CD4-positive, alpha-beta T cell treated with Interleukin-17A for 4 hours (primary cell): ENCODE measurements at regions not wholly inside any gene's neighbourhood (a gene's known extent, or its start where the extent isn't known, plus 50 kb on each side); places are given as distances from the start of the nearest gene placed in this dataset.
"Not testable (repeated sequence)": the region's sequence is repeated elsewhere in the genome, so short reads cannot be mapped to it uniquely, and the experiment has no call there.

Experiments
- DNase-seq: peaks from one replicate; pipeline ENCODE4 v3.0.0-alpha.2; 2020; ENCODE audit warnings: mixed read lengths

DNA sequence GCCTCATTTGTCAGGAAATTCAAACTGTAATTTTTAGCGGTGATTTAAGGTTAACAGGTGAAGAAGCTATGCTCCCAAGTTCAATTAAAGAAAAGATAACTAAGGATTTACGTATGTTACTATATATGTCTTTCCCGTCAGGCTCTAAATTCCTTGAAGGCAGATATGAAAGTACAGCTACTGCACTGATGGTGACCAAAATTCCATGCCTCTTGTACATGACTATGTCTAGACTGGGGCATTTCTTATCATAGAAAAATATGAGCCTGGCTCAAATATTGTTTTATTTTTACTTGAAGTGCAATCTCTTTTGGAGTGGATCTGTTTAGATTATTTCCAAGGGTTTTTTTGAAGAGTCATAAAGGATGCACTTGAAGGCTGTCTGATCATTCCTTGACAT, 647.1 kb upstream of the KCNMB2 start:
- DNase-seq = no peak

DNA sequence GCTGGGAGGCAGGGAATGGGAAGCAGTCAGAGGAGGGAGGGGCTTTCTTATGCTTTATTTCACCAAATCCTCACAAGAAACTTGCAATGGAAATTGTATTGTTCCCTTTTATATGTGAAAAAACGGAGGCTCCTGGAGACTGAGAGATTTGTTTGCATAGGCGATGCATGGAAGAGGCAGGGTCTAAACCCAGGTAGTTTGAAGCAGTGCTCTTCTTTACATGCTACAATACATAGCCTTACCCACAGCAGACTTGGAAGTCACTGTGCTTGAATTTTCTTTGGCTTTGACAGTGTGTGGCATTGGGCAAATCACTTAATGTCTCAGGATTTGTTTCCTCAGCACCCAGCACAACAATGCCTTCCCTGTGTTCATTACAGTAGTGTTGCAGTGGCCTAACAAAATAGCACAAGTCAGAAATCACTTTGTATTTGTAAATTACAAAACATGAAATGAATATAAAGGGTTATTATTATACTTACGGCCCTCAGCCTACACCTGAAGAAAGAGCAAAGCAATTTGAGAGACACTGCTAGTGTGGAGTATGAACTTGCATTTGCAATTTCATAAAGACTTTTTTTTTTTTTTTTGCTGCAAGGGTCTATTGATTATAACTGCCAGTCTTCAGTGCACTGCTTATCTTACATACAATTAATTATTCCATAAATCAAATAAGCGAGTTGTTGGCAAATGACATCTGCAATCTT, 646.4 kb upstream of the KCNMB2 start:
- no peak for DNase-seq

DNA sequence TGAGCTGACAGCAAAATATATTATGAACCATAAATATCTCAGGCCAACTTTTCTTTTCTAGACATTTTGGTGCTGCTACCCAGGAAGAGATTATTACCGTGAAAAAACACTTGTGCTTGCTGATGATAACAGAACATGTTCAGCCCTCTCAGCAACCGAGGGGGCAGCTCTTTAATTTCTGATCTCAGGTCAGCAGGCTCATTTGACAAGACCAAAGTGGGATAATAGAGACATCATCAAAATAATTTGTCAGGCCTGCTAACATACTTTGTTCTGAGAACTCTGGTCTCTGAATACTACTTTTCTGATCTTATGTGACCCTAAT, 645.9 kb upstream of the KCNMB2 start:
- DNase-seq = no peak

DNA sequence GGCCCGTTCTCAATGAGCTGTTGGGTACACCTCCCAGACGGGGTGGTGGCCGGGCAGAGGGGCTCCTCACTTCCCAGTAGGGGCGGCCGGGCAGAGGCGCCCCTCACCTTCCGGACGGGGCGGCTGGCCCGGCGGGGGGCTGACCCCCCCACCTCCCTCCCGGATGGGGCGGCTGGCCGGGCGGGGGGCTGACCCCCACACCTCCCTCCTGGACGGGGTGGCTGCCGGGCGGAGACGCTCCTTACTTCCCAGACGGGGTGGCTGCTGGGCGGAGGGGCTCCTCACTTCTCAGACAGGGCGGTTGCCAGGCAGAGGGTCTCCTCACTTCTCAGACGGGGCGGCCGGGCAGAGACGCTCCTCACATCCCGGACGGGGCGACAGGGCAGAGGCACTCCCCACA, 644.7 kb upstream of the KCNMB2 start:
- DNase-seq = not testable (repeated sequence)

DNA sequence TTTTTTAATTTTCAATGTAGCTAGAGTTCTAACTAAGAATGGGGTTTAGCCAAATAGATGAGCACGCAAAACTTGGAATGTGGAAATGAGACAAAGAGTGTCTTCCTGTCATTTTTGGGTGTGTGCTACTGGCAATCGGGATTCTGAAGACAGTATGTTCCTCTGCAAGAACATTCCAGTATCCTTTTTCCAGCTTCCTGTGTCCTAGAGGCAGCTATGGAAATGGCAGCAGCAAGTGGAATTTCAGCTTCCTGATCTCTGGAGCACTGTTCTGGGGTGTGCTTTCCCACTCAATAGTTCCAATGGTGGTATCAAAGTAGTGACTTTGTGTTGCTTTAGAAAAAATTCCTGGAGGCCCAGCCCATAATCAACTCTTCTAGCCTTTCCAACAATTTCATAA, 642.9 kb upstream of the KCNMB2 start:
- DNase-seq = no peak

DNA sequence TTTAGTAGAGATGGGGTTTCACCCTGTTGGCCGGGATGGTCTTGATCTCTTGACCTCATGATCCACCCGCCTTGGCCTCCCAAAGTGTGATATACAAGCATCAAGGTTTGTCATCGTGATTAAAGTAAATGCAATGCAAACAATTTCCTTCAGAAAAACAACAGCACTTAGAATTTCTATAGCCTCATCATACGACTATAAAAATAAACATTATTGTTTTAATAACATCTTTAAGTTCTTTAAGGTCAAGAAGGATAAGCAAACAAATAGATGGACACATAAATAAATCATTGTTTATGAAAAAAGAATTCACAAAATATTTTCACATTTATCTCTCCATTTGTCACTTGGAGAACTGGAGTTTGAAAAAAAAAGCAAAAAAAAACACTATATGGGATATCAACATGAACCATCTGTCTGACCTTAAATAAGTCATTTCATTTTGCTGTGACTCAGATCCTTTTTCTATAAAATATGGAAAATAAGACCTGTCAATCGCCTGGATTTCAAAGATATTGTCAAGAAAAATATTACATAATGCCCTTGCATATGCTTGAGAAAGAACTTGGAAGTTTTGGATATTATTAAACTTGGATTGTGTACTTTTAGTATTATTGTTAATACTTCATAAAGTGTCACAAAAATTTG, 642.0 kb upstream of the KCNMB2 start:
- DNase-seq = no peak

DNA sequence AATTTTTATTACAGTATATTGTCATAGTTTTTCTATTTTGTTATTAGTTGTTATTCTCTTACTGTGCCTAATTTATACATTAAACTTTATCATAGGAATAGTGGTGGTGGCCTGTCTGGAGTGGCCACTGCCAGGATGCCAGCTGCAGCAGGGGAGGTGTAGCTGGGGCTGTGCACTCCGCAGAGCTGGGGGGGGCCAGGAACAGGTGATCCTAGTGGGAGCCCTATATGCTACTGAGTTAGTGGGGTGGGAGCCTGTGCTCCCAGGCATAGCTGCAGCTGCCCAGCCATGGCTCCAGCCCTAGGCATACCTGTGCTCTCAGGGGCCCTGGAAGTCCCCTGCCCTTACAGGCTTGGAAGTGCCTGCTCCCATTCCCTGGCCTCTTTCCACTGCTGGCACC, 638.1 kb upstream of the KCNMB2 start:
- DNase-seq = no peak

DNA sequence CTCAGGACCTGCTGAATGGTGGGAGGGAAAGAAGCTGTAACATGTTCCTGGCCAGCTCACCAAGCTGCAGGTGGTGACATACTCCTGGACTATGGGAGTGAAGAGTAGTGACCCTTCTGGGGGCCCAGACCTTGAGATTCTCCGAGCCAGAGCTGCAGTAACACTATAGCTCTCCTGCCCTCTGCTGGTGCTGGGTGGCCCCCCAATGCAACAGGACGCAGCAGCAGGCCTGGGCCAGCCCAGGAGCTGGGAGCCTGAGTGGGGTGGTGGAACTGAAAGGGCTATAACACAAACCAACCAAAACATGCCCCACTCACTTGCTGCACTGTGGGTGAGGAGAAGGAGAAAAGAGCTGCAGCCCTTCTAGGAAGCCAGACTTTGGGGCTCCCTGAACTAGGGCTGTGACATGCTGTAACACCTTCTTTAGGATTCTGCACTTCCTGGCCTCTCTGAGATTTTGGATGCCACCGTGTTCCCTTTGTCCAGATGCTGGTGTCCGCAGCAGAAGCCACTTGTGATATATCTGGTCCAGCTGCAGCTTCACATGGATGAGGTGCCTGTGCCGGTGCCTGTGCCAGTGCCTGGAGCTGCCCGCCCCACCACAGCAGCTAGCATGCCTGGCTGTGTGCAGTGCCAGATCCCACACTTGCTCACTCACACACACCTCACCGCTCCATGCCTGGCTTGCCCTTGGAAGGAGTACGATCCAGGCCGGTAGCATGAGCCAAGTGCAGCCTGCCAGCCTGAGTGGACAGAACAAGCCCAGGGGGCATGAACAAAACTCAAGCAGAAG, 636.8 kb upstream of the KCNMB2 start:
- DNase-seq = no peak

DNA sequence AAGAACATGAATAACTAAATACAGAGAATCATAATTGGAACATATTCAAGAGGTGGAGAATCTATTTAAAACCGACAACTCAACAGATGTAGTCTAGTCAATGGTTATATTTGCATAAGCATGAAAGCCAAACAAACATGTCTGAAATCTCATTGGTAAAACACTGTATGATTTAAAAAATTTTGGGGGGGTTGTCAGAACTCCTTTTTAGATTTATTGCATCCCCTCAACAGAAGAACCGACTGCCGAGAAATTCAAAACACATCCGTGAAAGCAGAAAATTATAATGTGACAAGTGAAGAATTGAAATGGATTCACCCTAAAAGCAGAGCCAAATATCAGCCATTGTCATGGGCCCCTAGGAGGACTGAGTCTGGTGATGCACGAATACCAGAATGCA, 633.4 kb upstream of the KCNMB2 start:
- DNase-seq = no peak

DNA sequence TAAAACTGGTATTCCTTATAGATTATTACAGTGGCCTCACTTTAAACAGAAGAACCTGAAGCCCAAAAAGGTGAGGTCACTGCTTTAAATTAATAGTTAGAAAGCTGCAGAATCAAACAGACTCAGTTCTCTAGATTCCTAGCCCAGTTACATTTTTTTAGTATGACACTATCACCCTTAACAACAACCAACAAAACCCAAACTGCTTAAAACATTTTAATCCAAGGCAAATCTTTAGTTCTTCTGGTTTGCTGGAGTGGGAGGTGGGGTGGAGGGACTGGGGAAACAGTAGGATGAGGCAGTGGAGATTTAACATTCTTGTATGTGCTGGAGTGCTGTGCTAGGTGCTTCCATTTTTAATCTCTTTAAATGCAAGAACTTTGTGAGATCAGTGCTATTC, 631.6 kb upstream of the KCNMB2 start:
- DNase-seq = no peak

DNA sequence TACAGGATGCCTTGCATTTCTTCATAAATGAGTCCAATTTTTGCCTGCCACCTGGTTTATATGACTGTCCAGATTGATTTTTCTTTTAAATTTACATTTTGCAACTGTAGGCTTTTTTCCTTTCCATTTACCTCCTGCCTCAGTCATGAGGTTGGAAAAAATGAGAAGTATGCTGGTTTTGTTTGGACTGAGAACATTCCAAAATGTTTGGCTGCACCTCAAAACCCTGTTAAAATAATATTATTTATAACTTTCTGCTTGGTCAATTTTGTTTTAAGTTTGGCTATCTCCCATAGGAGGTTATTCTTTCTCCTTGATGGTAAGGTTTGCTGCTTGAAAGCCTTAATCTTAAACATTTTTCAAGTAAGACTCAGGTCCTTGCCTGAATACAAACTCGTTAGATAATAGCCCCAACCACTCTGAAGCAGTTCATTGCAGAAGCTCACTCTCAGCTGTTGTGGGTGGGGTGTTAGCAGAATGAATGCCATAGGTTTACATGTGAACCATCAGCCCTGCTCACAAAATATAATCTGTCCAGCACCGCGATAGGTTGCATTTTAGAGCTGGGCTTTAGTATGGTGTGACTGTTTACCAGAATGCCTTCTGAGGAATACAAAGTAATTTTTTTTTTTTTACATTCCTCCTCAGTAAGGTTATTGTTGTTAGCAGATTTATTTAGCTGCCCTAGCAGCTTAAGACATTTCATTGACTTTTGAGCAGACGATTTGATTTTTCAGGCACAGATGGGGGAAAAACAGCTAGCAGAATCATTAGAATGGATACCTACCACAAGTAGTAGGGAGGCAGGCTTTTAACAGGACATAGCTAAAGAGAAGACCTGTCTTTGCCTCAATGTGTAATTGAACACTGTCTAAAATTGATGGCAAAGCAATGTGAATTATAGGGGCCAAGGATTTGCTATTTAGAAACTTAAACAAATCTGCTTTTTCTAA, 630.8 kb upstream of the KCNMB2 start:
- DNase-seq = no peak

DNA sequence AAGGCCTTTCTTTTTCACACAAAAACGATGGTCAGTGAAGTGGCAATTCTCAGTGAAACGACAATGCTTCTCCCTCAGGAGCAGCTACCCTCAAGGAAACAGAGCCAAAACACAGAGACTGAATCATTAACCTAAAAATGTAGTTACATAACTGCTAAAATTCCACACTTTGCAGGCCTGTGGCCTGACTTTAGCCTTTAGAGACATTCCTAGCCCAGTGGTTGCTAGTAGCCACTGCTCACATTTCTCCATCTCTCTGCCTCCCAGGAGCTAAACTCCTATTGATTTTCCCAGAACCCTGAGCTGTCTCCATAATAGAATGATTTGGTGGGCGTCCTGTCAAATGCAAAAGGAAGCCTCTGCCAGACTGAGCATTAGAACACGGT, 630.1 kb upstream of the KCNMB2 start:
- no peak for DNase-seq

DNA sequence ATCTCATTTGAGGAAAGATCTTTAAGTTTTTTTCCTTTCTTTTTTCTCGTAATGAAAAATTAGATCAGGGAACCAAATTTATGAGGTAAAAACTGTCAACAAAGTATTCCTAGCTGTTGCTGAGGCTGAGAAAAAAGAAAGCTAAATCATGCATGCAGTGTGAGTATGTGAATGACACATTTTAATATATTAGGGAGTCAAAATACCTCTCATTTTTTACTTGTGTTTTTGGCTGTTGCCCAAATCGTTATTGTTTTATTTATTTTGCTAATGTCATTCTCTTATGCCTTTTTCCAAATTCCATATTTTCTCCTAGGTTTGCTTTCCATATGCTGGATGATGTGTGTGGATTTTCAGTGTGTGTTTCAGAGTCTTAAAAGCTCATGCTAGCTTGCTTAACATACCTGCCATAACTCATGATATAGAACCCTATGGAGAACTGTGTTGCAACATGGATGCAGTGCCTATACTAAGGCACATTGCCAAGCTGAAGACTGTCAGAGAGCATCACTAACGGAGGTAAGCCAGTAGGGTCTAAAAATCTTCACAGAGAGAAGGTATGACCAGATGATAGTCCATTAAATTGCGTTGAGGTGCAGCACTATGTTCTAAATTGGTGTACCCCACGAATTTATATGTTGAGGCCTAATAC, 629.5 kb upstream of the KCNMB2 start:
- no peak for DNase-seq

DNA sequence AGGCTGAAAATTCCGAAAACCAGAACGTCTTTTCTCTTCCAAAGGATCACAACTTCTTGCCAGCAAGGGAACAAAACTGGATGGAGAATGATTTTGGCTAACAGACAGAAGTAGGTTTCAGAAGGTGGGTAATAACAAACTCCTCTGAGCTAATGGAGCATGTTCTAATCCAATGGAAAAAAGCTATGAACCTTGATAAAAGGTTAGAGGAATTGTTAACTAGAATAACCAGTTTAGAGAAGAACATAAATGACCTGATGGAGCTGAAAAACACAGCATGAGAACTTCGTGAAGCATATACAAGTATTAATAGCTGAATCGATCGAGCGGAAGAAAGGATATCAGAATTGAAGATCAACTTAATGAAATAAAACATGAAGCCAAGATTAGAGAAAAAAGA, 626.7 kb upstream of the KCNMB2 start:
- DNase-seq = not testable (repeated sequence)

DNA sequence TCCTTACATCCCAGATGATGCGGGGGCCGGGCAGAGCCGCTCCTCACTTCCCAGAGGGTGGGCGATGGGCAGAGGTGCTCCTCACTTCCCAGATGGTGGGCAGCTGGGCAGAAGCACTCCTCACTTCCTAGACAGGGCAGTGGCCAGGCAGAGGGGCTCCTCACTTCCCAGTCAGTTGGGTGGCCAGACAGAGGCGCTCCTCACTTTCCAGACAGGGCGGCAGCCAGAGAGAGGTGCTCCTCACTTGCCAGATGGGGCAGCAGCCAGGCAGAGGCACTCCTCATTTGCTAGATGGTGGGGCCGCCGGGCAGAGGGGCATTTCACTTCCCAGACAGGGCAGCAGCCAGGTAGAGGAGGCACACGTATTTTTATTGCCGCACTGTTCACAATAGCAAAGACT, 622.0 kb upstream of the KCNMB2 start:
- DNase-seq = no peak

DNA sequence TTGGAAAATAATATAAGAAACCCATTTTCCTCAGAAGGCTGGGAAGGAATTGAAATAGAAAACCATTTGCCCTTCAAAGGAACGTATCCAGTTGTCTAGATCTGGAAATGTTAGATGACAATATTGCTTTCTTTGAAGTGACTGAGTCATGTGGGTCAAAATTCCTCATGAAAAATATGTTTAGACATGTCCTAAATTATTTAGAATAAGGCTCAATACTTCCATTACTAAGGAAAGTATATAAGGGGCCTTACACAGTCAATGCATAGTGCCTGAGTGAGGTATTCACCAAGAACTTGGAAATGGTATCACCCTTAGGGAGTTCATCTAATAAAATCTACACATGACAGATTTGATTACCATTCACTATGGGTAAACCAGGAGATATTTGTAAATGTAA, 619.8 kb upstream of the KCNMB2 start:
- DNase-seq = no peak

DNA sequence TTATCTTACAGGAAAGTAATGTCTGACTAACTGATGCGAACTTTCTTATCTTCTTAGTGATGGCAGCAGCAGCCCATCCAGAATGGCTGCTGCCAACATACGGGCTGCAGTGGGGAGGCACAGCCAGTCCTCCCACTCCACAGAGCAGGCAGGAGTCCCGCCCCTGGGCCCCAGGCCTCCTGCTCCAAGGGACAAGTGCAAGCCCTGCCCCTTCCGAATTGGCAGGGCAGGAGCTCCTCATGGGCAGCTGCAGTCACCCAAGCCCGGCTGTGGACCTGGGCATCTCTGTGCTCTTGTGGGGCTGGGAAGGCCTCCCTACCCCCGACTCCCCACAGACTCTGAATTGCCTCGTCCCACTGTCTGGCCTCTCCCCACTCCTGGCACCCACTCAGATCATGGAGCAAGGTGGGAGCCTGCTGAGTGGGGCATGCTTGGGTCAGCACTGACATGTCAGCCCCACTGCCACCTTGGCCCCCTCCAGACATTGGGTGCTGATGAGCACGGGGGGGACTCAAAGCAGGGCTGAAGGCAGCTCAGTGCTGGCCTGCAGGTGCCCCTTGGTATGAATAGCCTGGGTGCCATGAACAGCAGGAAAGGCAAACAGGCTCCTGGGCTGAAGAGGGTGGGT, 618.9 kb upstream of the KCNMB2 start:
- DNase-seq = no peak

DNA sequence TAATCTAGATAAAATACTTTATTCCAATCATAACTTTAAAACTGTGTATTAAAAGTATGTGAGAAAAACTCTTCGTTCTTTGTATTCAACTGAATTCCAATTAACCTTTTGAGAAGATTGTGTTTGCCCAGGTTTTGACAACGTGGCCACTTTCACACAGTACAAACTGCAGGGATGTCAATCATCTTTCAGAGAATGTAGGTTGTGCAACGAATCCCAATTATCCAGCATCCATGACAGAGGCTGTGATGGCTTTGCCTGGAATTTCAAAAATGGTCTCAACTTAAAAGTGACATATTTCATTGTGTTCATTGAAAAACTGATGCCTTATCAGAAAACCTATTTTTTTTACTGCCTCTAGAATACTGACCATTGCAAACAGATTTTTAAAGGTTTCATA, 615.1 kb upstream of the KCNMB2 start:
- DNase-seq = no peak

DNA sequence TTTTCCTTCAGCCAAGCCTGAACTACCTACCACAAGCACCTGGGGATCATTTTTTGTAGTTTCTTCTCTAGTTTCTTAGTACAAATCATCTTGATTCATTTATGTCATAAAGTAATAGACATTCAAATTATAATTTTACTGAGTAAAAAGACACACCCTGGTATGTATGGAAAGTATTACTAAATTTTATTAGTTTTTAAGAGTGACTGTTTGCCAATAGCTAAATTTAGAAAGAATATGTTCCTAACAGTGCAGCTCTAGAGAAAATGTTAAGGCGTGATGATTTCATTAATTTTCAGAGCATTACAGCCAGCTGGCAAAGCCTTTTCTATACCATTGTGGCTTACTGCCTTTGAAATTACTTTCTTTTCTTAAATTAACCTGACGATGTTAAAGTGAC, 612.0 kb upstream of the KCNMB2 start:
- no peak for DNase-seq

DNA sequence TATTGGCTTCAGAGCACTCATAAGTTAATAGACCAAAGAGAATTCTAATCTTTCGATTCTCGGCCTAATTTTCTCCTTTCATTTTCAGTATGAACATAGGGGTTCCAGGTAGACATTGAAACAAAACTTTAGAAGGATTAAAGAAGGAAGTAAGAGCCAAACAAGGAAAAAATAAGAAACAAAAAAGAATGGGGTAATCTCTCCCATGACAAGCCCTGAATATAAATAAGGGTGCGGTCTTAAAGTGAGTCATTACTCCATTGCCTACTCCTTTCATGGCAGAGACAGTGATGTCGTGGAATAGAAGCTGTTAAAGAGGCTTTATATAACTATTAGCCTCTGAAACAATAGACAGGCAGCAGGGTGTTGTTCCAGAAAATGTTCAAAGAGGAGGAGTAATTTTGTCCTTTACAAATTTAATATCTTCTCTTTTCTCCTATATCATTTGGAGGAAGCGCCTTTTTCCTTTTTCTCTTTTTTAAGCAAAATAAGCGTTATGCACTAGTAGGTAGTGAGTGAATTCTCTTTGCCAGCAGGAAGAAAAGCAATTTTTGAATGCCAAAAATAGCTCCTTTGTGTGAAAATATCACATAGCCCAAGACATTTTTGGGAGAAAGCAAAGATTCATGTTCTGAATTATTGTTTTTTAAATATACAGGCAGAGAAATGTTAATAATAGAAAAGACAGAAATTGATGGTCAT, 607.9 kb upstream of the KCNMB2 start:
- no peak for DNase-seq

DNA sequence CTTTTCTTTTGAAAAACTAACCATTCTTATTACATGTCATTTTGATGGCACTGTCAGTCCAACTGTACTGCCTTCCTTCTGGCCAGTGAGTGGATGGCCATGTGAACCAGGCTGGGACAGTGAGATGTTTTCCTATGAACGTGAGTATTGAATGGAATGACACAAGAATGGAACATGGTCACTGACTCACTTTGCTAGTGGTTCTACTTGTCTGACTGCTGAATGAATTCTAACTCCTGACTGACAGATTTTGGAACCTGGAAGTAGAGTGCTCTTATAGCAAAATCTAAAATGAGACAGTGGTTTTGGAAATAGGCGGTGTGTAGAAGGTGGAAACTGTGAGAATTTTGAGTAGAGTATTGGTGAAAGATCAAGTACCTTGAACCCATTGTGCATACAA, 606.9 kb upstream of the KCNMB2 start:
- DNase-seq = no peak

DNA sequence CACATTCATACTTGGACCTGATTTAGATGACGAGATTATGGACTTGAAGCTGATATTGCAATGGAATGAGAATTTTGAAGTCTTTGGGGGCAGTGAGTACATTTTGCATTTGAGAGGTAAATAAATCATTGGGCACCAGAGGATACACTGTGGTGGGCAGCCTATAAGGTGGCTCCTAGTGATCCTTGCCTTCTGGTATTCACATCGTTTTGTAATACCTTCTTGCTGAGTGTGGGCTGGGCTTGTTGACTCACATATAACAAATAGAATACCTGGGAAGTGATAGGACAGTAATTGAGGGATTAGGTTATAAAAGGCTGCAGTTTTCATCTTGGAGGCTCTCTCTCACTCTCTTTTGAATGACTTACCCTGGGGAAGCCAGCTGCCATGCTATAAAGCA, 605.5 kb upstream of the KCNMB2 start:
- no peak for DNase-seq
